SIG-M5 treated with dmso at 0.1 percent for 504 hours (cell line): ENCODE measurements at regions not wholly inside any gene's neighbourhood (a gene's known extent, or its start where the extent isn't known, plus 50 kb on each side); places are given as distances from the start of the nearest gene placed in this dataset.

ENCODE experiments used
- DNase-seq: peaks from one replicate; lab custom pipeline; 2025; ENCODE audit not compliant: unreplicated experiment; lab: John Stamatoyannopoulos, UW

DNA sequence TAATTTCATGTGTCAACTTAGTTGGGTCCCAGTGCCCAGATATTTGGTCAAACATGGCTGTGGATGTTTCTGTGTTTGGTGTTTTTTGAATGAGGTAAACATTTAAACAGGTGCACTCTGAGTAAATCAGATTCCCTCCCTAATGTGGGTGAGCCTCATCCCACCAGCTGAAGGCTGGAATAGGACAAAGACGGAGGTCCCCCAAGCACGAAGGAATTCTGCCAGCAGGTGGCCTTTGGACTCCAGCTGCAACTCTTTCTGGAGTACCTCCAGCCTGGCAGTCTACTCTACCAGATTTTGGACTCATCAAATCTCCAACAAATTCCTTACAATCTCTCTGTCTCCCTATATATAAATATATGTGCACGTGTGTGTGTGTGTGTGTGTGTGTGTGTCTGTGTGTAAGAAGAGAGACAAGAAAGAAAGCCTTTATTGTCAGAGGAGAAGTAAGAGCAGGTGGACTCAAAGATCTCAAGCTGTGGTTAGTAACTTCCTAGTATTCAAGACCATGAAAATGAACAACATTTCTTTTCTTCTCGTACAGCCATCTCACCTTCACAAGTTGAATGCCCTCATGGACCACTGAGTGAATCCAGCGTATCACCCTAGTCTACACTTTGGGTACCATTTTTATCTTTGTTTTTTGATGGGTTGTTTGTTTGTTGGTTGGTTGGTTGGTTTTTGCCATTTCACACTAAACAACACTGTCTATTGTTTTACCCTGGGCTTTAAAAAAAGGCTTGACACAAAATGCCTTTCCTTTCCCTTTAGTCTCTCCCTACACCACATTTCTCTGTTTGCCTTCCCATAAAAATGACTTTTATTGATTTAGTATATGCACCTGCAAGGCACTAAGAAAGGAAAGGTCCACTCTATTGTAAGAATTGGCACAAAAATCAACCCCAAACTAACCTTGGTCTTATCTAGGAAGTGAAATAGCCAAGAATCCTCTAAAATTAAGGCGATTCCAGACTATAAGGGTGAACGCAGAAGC, 118.7 kb downstream of the TENT4A start:
- DNase-seq: no peak

DNA sequence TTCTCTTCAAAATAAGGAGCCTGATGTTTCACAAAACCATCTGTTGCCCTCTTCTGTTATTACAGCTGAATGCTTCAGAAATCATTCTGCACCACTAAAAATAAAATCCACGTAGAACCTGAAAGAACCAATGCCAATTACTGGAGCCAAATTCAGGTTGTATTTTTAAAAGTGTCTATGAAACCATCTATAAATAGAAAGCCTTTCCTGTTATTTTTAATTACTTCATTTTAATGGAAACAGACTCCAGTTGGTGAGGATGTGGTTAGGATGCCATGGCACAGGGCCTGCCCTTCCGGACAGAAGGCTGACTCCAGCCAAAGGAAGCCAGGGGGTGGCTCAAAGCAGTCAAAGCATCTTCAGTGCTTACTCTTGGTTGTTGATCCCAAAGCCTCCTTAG, 119.8 kb downstream of the TENT4A start:
- no peak for DNase-seq

DNA sequence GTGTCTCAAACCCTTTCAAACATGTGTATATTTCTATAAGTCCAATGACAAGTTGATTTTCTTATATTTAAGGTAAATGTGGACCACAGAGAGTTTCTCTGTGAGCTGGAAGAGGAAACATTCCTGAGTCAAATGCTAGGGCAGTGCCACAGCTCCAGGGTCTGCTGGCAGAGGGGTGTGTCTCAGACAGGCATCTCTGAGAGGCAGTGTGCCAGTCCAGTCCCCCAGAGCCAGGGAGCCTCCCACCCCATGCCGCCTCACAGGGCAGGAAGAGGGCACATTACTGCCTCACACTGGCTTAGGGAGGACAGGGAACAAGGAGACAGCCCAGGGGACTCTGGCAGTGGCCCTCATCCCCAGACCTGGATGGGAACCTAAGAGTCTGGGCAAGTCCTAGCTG, 120.2 kb downstream of the TENT4A start:
- DNase-seq: no peak

DNA sequence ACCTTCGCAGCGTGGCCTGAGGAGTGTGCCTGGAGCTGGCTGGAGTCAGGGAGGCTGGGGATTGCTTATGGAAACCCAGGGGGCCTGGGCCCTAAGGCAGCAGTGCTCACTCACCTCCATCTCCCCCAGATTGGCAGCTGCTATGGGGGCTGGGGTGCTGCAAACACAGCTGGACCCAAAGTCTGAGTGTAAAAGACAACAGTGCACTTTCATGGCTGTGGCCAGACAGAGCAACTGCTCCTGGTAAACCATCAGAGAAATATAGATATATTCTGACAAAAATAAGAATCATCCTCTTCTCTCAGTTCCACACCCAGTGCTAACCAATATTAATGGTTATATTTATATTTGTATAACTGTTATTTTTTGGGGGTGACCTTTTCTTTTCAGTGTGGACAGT, 123.9 kb downstream of the TENT4A start:
- DNase-seq: no peak

DNA sequence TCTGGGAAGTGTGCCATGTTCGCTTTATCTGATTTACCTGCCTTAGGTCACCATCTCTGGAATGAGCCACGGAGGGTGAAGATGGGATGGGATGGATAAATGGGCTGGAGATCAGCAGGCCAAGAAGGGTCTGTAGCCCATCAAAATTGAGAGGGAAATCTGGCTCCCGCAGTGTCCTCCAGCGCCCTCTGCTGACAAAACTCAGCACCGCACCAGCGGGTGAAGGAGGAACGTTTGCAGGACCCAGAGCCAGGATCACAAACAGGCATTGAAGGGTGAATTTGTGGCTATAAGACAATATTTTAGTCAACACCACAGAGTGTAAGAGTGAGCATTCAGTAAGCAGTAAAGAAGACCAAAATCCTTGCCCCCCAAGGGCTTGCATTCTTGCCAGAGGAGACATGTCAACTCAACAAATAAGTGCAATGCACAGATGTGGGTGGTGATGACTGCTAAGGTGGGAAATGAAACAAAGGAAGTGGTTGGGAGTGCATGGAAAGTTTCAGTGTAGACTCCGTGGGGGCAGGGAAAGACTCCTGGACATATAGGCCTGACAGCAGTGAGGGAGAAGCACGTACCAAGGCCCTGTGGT, 124.4 kb downstream of the TENT4A start:
- DNase-seq: no peak

DNA sequence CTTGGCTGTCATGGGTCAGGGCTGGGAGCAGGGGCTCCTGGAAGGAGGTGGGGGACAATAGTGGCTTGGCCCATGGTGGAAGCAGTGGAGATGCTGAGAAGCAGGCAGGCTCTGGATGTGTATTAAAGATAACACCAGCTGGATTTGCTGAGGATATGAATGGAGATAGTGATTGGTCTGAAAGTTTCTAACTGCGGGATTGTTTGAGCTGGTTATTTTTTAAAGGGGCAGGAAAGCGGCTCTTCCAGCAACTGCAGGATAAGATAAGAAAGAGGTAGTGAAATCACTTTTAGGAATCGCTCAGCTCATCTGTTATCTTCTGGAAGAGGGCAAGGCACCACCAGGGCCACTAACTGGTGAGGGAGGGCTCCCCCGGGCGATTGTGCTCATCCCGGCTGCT, 125.5 kb downstream of the TENT4A start:
- no peak for DNase-seq

DNA sequence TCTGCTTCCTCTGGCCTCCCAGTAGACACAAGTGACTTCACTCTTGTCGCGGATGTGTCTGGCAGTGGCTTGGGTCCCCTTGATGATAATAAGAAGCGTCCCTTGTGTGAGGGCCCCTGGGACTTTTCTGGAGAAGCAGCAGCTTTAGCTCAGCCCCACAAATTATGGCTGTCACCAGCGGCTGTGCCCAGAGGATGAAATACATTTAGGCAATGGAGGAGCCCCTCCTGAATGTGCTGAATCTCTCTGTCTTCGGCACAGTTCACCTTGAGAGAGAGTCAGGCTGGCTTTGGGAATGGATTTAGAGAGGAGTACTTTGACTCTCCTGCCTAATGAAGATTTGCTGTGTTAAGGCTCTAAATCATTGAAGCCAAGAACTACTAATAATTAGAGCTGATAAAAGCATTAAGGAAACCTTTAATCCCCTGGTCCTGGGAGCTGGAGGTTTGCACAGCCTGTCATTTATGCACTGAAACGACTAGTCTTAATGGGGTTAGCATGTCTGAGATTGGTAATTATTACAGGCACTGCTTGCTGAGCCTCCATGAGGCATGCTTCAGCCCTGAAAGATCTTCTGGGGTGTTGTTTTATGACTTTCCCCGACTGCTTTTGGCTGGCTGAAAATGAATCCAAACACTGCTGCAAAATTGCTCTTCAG, 127.0 kb downstream of the TENT4A start:
- DNase-seq: no peak

DNA sequence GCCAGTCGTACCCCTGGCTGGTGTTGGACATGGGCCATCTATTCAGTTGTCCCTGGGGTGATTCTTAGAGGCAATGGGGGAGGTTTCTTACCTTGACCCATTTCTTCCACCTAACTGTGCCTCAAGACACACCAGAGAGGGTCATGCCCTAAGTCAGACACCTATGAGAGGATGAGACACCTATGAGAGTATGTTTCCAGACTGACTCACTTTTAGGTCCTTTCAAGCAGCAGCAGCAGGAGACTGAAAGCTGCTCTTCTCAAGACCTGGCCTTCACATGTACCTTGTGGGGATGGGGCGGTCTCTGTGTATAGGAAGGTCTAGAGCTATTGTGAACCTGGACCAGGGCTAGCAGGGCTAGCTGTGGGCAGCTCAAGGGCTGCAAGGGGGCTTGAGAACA, 130.1 kb downstream of the TENT4A start:
- no peak for DNase-seq

DNA sequence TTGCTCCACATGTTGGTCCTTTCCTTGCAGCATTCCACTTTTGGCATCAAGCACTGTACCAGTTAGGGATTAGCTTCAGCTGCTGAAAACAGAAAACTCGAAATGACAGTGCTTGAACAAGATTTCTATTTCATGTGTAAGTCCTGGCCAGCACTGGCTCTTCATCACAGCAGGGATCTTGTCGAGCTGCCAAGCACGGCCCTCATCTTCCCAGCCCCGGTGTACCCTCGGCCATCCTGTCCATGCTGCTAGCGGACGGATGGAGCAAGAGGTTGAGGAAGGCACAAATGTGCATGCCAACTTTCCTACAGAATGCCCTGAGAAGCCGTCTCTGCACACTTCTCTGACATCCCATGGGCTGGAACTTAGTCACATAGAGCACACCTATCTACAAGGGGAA, 130.6 kb downstream of the TENT4A start:
- no peak for DNase-seq

DNA sequence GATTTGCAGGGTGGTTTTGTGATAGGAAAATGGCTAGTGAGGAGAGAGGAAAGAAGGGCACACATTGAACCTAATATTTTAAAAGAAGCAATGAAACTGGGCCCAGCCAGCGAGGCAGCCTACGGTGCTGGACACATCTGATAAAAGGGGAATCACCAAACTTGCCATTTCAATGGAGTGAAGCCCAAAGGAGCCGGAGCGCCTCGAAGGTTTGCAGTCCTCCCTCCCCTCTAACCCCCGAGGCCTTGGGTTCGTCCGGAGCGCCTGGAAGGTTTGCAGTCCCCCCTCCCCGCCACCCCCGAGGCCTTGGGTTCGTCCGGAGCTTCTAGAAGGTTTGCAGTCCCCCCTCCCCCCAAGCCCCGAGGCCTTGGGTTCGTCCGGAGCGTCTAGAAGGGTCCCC, 132.6 kb downstream of the TENT4A start:
- no peak for DNase-seq

DNA sequence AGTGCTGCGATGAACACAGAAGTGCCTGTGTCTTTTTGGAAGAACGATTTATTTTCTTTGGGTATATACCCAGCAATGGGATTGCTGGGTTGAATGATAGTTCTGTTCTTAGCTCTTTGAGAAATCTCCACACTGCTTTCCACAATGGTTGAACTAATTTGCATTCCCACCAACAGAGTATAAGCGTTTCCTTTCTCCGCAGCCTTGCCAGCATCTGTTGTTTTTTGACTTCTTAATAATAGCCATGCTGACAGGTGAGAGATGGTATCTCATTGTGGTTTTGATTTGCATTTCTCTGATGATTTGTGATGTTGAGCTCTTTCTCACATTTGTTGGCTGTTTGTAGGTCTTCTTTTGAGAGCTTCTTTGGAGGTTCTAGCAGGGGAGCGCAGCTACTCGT, 134.6 kb downstream of the TENT4A start:
- no peak for DNase-seq

DNA sequence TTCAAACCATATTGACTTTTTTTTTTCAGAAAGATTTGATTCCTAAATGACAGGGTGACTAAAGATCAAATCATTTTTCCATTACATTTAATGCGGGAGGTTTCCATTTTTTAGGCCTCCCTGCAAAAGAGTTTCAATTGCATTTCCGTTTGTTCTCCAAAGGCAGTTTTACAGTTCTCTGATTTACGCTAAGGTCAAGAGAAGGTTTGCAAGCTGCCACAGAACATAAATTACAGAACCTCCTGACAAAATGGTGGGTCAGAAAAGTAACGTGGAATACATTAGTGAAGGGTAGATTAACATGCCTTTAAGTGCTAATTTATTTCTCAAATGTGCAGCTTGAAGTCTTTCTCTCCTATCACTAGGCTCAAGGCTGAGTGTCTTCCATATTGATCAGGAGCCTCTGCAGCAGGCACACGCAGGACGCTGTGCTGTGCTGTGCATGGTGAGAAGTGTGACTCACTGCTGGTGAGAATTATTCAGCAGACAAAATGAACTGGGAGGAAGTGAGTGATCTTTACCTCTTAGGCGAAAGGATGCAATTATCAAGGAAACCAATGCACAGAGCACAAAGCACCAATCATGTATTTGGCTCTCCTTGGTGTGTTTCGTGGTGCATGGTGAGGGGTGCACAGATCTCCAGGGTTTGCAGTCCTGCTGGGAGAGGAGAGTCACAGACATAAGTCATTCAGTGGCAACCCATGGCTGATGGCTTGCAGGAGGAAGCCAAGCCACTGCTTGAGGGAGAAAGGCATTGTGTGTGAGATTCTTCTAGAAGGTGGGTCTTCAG, 136.3 kb downstream of the TENT4A start:
- DNase-seq: no peak

DNA sequence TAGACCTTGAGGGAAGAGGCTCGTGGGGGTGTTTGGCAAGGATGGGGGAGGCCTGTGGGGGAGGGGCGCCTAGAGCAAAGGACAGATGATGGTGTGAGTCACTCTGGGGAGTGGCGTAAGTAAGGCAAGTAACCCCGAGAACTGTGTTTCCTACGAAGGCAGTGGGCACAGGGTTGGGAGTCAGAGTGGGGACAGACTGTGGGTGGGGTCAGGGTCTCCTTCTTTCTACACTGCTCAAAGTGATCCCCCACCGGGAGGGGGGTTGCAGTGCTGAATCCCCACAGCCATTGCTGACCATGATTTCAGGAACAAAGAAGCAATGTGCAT, 136.8 kb downstream of the TENT4A start:
- DNase-seq: no peak

DNA sequence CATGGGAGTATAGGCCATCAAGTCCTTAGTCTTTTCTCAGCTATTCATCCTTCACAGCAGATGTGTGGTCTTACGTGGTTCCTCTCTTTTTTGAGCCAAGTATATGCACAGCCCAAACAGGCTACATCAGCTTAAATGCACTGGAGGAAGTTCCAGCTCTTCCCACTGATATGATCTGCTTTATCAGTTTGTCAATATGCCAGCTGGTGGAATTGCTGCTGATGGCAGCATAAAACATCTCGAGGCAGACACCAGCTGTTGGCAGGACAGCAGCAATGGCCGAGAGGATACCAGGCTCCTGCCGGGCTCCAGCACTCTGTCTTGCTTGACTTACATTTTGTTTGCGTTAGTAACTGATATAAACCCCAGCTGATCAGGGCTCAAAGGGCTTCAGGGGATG, 143.4 kb downstream of the TENT4A start:
- DNase-seq: no peak

DNA sequence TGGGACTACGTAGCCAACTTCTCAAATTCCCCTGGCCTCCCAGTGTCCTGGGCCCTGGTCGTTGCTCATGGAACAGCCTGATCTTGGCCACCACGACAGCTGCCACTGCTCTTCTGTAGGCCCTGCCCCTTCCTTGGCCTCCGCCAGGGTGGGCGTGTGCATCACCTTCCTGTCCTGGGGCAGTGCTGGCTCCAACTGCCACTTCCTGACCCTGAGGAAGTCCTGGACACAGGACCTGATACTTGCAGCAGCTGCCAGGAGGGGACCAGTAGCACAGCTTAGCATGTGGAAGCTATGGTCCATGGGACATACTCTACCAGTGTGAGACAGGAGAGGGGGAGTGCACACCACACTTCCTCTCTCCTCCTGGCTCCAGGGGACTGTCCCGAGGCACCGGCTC, 145.2 kb downstream of the TENT4A start:
- DNase-seq: no peak

DNA sequence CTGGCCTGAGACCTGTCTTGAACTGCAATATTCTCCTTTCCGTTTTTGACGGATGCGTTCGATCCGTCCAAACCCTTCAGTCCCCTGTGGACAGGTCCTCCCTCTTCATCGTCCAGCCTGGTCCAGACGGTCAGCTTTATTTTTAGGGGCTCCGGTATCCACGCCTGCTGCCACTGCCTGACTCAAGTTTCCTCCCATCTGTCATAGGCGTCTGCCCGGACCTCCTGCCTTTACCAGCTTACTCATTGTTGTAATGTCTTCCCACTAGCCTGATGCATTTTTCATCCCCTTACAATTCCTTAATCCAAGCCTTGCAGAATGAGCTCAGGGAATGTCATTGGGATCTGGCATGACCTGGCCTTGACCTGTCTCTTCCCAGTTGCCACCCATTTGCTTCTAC, 145.8 kb downstream of the TENT4A start:
- no peak for DNase-seq

DNA sequence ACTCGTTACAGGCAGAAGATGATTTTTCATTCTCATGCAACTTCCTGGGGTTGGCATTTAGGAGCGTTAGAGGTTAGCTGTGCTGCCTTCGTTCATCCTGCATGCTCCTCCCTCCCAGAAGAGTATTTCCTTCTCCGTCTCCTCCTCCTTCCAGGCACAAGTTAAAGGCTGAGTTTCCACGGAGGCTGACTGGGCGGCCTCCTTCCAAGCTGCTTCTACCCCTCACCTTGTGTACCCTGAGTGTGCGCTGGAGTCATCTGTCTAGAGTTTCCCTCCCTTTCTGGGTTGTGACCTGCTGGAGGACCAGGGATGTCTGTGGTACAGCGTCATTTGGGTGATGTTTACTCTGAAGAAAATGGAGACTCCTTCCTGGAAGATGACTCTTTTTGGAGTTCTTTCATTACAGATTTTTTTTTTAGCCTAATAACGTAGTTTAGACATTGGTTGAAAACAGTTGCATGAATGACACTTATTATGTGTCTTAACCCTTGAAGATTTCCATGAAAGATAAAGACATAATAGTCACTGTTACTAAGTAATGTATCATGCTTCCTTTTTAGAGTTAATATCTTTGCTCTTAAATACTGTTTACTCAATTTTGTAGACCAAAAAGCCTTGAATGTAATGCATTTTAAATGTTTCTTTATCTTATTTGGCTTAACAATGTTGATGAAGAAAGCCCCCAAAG, 146.9 kb downstream of the TENT4A start:
- no peak for DNase-seq

DNA sequence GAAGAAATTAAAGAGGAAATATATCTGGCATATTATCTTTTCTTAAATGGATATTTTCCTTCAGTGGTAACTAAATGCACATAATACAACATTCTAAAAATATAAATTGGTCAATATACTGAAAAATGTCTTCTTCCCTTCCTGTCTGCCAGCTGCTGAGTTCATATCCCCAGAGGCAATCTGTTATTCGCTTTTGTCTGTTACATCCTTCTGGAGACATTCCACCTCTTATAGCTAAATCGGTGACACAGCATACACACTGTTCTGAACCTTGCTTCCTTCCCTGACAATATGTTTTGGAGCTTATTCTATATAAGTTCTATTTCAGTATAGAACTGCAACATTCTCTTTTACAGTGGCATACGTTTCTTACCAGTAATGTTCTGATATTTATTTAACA, 147.8 kb downstream of the TENT4A start:
- no peak for DNase-seq

DNA sequence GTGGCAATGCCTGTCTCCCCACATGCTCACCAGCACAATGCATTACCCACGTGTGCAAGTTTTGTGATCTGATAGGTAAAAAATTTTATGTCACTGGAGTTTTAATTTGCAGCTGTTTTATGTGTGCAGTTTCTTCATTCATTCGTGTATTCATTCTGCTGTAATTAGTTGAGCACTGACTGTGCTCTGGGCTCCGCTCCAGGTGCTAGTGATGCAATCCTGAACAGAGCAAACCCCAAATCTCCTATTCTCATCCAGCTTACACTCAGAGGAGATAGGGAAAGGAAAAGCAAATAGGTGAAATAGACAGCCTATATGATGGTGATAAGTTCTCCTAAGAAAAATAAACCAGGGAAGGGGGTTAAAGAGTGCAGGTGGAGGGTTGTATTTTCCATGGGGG, 148.4 kb downstream of the TENT4A start:
- no peak for DNase-seq

DNA sequence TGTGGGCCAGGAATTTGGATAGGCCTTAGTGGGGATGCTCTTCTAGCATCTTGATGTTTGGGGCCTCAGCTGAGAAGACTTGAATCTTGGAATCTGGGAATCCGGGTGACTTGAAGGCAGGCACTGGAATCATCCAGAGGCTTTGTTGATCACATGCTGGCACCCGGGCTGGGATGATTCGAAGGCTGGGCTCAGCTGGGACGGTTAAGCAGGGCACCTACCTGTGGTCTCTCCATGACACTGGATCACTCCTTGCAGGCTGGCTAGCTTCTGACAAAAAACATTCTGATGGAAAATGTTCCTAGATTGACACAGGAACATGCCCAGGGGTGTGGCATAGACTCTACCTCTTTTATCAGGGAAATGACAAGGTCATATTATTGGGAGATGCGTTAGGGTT, 149.1 kb downstream of the TENT4A start:
- no peak for DNase-seq

DNA sequence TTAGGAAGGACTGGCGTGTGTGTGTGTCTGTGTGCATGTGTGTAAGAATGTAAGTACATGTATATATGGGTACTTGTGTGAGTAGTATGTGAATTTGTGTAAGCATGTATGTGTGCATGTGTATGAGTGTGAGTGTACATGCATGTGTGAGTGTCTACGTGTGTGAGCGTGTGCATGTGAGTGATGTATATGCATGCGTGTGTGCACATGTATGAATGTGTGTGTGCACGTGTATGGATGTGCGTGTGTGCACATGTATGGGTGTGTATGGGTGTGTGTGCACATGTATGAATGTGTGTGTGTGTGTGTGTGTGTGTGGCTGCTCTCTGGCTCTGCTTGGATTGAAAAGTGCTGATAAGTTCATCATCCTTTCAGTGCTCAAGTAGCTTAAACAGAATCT, 154.5 kb downstream of the TENT4A start:
- DNase-seq: no peak
